ENCODE measurements at regions not wholly inside any gene's neighbourhood (a gene's known extent, or its start where the extent isn't known, plus 50 kb on each side); places are given as distances from the start of the nearest gene placed in this dataset.

DNA sequence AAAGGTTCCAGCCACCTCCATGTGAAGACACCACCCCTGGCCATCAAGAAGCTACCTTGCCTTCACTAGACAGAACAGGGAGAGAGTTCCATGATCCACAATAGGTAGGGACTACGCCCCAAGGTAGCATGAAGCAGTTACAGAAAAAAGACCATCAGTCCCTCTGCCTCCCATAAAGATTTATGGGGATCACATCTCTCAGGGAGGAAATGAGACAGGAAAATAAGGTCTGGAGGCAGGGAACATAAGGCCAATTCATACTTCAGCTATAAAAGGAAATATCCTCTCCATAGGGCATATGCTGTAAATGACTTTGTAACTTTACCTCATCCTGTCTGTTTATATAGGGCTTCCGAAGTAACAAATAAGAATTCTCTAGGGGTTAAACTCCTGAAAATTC, 129.4 kb downstream of the OR2B2 start:
- DNase-seq (no peak), FAIRE-seq (peak; percentile 47), ATAC-seq (no peak)
- TF ChIP-seq, protein P1, sequence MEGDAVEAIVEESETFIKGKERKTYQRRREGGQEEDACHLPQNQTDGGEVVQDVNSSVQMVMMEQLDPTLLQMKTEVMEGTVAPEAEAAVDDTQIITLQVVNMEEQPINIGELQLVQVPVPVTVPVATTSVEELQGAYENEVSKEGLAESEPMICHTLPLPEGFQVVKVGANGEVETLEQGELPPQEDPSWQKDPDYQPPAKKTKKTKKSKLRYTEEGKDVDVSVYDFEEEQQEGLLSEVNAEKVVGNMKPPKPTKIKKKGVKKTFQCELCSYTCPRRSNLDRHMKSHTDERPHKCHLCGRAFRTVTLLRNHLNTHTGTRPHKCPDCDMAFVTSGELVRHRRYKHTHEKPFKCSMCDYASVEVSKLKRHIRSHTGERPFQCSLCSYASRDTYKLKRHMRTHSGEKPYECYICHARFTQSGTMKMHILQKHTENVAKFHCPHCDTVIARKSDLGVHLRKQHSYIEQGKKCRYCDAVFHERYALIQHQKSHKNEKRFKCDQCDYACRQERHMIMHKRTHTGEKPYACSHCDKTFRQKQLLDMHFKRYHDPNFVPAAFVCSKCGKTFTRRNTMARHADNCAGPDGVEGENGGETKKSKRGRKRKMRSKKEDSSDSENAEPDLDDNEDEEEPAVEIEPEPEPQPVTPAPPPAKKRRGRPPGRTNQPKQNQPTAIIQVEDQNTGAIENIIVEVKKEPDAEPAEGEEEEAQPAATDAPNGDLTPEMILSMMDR (IDR thresholded peaks at IDR 0.05), result no peak
- intact Hi-C loops (cut with DNase I), result no loop called here
- WGBS, 2 donors, result 78 to 84% methylated on average over 2 of the region's 2 CpGs
- peaks cover 0 to 41% (median 3%) of the 10 kb centered on the region in 4 donors for H3K27me3 ChIP-seq
- H3K36me3 ChIP-seq, result no peaks in the 10 kb centered on the region
- H3K9me3 ChIP-seq, result no peaks in the 10 kb centered on the region
- H3K27ac ChIP-seq, result no peak overlapping the region
- H3K4me1 ChIP-seq, result no peaks in the 10 kb centered on the region
- no peak overlapping the region for H3K4me3 ChIP-seq

DNA sequence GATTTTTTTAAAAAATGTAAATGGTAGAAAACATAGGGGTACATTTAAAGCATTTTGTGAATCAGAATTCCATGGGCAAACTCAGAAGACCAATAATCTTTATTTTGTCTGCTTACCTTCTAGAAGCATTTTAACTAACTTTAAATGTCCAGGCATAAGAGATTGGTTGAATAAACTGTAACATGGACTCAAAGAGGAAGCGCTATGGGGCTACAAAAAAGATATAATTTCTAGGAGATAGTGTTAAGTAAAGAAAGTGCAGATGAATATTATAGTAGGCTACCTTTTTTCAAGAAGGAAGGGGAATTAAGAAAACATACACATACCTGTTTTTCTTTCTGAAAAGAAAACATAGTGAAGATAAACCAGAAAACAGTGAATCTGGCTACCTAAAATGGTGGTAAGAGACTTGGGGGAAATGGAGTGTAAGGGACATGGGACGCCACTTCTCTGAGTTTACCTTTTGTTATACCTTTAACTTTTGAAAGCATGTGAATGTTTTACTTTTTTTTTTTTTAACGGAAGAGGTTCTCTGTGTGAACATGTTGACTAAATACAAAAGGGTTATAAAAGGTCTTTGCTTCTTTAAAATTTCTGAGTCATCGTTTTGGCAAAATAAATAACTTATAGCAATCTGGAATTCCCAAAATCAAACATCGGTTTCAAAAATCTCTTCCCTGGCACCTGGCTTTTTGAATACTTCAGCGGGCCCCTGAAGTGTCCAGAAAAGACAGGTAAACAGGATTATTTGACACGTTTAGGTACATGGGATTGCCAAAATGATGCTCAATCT, 133.4 kb downstream of the OR2B2 start:
- FAIRE-seq, result no peak

DNA sequence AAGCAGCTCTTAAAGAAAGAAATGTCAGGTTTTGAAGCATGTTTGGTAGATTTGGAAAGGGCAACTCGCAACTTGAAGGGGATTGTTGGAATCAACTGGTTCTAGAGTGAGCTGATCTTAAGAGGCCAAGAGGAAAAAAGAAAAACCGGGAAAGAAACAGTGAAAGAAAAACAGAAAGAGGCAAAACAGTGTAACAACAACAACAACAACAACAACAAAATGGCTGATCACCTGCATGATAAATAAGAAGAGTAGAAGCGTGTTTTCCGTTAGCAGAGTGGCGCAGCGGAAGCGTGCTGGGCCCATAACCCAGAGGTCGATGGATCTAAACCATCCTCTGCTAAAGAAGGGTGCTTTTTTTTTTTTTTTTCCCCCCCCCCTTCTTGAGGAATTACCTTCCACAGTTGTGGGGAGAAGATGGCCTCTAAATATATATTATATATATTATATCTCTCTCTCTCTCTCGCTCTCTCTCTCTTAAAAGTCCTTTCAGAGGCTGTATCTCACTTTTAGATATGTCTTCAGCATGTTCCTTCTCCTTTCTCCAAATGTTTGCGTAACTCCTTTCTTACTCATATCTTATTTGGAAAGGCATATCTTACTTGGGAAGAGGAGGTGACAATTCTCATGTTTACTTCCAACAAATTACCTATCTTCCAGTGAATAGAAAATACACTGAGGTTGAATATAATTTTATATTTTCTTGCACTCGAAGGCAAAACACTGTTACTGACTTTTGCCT, 134.4 kb downstream of the OR2B2 start:
- TF ChIP-seq, protein P1 (IDR thresholded peaks at IDR 0.05), result no peak
- WGBS, 2 donors, result 63 to 65% methylated on average over 11 of the region's 11 CpGs

More for the DNA sequence above, 133.4 kb downstream of the OR2B2 start:
- Histone ChIP-seq H3K27ac (no peak overlapping the region), H3K36me3 (no peaks in the 10 kb centered on the region), H3K9me3 (no peaks in the 10 kb centered on the region), H3K4me1 (no peaks in the 10 kb centered on the region), H3K4me3 (no peak overlapping the region), H3K27me3 (peaks cover 0 to 33% (median 3%) of the 10 kb centered on the region in 4 donors)
- DNase-seq (no peak), ATAC-seq (no peak)
- intact Hi-C loops (cut with DNase I), result no loop called here
- WGBS, 2 donors, result 60 to 63% methylated on average over 7 of the region's 7 CpGs
- TF ChIP-seq, protein P1 (IDR thresholded peaks at IDR 0.05), result no peak

DNA sequence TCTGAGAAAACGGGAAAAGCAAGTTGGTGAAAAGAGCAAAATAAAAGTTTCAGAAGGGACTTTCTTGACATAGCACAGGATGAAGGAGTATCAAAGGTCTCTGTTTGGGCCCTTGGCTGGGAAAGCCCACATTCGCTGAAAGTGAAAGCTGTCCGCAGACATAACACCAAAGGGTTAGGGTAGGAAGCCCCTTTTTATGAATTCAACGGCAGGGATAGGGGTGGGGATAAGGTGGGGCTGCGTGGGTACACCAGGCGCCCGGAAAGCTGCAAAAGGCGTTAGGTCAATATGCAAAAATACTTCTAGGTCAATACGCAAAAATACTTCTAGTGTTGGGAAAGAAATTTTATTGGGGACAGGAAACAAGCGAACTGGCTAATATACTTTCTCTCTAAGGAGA, 135.1 kb downstream of the OR2B2 start:
- DNase-seq, result no peak
- WGBS, 2 donors, result 60 to 66% methylated on average over 10 of the region's 10 CpGs
- no peak for FAIRE-seq
- TF ChIP-seq, protein P1 (IDR thresholded peaks at IDR 0.05), result no peak
- no peaks in the 10 kb centered on the region for H3K9me3 ChIP-seq
- H3K4me3 ChIP-seq, result no peak overlapping the region
- H3K36me3 ChIP-seq, result no peaks in the 10 kb centered on the region
- H3K27me3 ChIP-seq, result peaks cover 0 to 27% (median 3%) of the 10 kb centered on the region in 4 donors
- no peak for ATAC-seq
- intact Hi-C loops (cut with DNase I), result no loop called here
- H3K4me1 ChIP-seq, result no peaks in the 10 kb centered on the region
- no peak overlapping the region for H3K27ac ChIP-seq

More for the DNA sequence above, 134.4 kb downstream of the OR2B2 start:
- no peak for DNase-seq
- intact Hi-C loops (cut with DNase I), result no loop called here
- no peaks in the 10 kb centered on the region for H3K4me1 ChIP-seq
- no peak overlapping the region for H3K4me3 ChIP-seq
- ATAC-seq, result no peak
- FAIRE-seq, result no peak
- no peaks in the 10 kb centered on the region for H3K36me3 ChIP-seq
- H3K27ac ChIP-seq, result no peak overlapping the region
- no peaks in the 10 kb centered on the region for H3K9me3 ChIP-seq
- H3K27me3 ChIP-seq, result peaks cover 0 to 27% (median 3%) of the 10 kb centered on the region in 4 donors

Data from pancreas (tissue), 10 donors.